HepG2 (cell line): ENCODE measurements at regions not wholly inside any gene's neighbourhood (a gene's known extent, or its start where the extent isn't known, plus 50 kb on each side); places are given as distances from the start of the nearest gene placed in this dataset.

Experiments
- ATAC-seq: fragments of 200-7000 bp; cut with Tn5 transposase; 3 replicates; pipeline ENCODE4 v1.9.1; 2020; ENCODE audit warnings: mild to moderate bottlenecking, moderate library complexity
- BruUV-seq: library from RNA; stranded (reverse); fragments of 400-500 nt; replicated peaks from 2 replicates; lab custom pipeline; 2021; lab: Mats Ljungman, UMichigan
- CTCF ChIA-PET: fragments of 300-600 bp; formaldehyde crosslinking; extraction: SDS; loops from one replicate; lab custom pipeline; 2021; ENCODE audit warnings: low total read pairs, inconsistent platforms, low intra/inter-chr PET ratio; lab: Yijun Ruan, JAX
- POLR2A ChIA-PET: fragments of 350-600 bp; sonication (Branson Sonifier 250); formaldehyde crosslinking; loops from one replicate; lab custom pipeline; 2020; ENCODE audit warnings: antibody characterized with exemption, inconsistent platforms; lab: Yijun Ruan, JAX
- DNase-seq: peaks from one replicate; pipeline ENCODE4 v3.0.0-alpha.2; 2015; ENCODE audit warnings: low spot score
- FAIRE-seq: peaks from 3 replicates; lab custom pipeline; 2011; peaks lifted over from hg19 to GRCh38; lab: Jason Lieb, UNC
- H2AFZ ChIP-seq: one replicate; pipeline ENCODE4 v1.6.1; 2011; ENCODE audit warnings: low read length, inconsistent platforms
- H3K27ac ChIP-seq: fragments of 300-600 bp; 3 replicates; pipeline ENCODE4 v1.8.0; 2011; ENCODE audit warnings: mixed run types, mild to moderate bottlenecking, mixed read lengths, low read length, inconsistent platforms; ENCODE audit not compliant: insufficient read depth; ENCODE audit errors: extremely low read length
- H3K27me3 ChIP-seq, 2 experiments: fragments of 200-600 bp in 1 of 2; 2 replicates in 1 of 2; 3 replicates in 1 of 2; pipeline versions ENCODE4 v1.6.0 to v1.8.0; 2011; ENCODE audit warnings: low read length in 2 of 2, mild to moderate bottlenecking in 2 of 2, moderate library complexity in 2 of 2, inconsistent platforms in 1 of 2; ENCODE audit not compliant: insufficient read depth in 2 of 2, control insufficient read depth in 1 of 2
- H3K36me3 ChIP-seq, 2 experiments: fragments of 200-600 bp in 1 of 2; replicated peaks in 1 of 2; 2 replicates in 1 of 2; 3 replicates in 1 of 2; pipeline versions ENCODE4 v1.5.1 to v1.8.0; 2011; ENCODE audit warnings: low read length in 2 of 2, inconsistent platforms in 1 of 2; ENCODE audit not compliant: insufficient read depth in 2 of 2, control insufficient read depth in 1 of 2
- H3K4me1 ChIP-seq: 2 replicates; pipeline ENCODE4 v1.5.1; 2012; ENCODE audit warnings: low read length, inconsistent platforms; ENCODE audit not compliant: insufficient read depth
- H3K4me2 ChIP-seq: 2 replicates; pipeline ENCODE4 v1.6.0; 2011; ENCODE audit warnings: low read depth, low read length, inconsistent platforms
- H3K4me3 ChIP-seq, 3 experiments: fragments of 200-600 bp in 1 of 3; sonication (generic), shearing (Covaris generic) in 1 of 3; replicated peaks in 1 of 3; 2 replicates each; pipeline ENCODE4 v1.5.1; 2011 to 2016; ENCODE audit warnings: low read length in 3 of 3, inconsistent platforms in 2 of 3, low read depth in 2 of 3, mild to moderate bottlenecking in 2 of 3, control low read depth in 1 of 3, mixed read lengths in 1 of 3; ENCODE audit not compliant: insufficient read depth in 1 of 3
- H3K79me2 ChIP-seq: one replicate; pipeline ENCODE4 v1.6.1; 2011; ENCODE audit warnings: low read length, inconsistent platforms; ENCODE audit not compliant: insufficient read depth
- H3K9ac ChIP-seq: 2 replicates; pipeline ENCODE4 v1.6.0; 2011; ENCODE audit warnings: mild to moderate bottlenecking, low read depth, low read length, inconsistent platforms; ENCODE audit not compliant: insufficient read depth
- H3K9me3 ChIP-seq: 2 replicates; pipeline ENCODE4 v1.5.1; 2012; ENCODE audit warnings: mild to moderate bottlenecking, low read length
- H4K20me1 ChIP-seq: 2 replicates; pipeline ENCODE4 v1.6.0; 2011; ENCODE audit warnings: inconsistent platforms, mild to moderate bottlenecking, low read length, moderate library complexity; ENCODE audit not compliant: insufficient read depth
- JUND ChIP-seq: sonication (generic); formaldehyde crosslinking; IDR thresholded peaks from 2 replicates; pipeline ENCODE4 v1.8.0; 2022; ENCODE audit warnings: mild to moderate bottlenecking, missing genetic modification reagents
- KDM2A ChIP-seq: sonication (generic); formaldehyde crosslinking; IDR thresholded peaks from 2 replicates; pipeline ENCODE4 v1.4.0; 2020; ENCODE audit warnings: low read depth, missing genetic modification reagents, borderline replicate concordance
- KLF6 ChIP-seq: IDR thresholded peaks from 2 replicates; pipeline ENCODE4 v1.8.0; 2016; ENCODE audit warnings: missing biosample characterization, missing genetic modification reagents
- NFYC ChIP-seq: IDR thresholded peaks from 2 replicates; pipeline ENCODE4 v1.6.1; 2016; ENCODE audit warnings: missing genetic modification reagents, missing compliant biosample characterization
- U2AF1 ChIP-seq: fragments of 200-400 bp; formaldehyde crosslinking; optimal IDR thresholded peaks from 2 replicates; pipeline ENCODE3; 2017; ENCODE audit warnings: mild to moderate bottlenecking, low read depth, low read length
- ZBTB26 ChIP-seq: IDR thresholded peaks from 2 replicates; pipeline ENCODE4 v1.6.1; 2016; ENCODE audit warnings: missing compliant biosample characterization, missing genetic modification reagents, borderline replicate concordance
- ZNF205 ChIP-seq: IDR thresholded peaks from 2 replicates; pipeline ENCODE4 v1.6.1; 2018; ENCODE audit warnings: missing biosample characterization, missing genetic modification reagents
- WGBS: methylation state at CpG from one replicate; pipeline ENCODE4 v1.1.6; 2017; ENCODE audit warnings: low lambda C conversion rate; 5-methylcytosine and 5-hydroxymethylcytosine counted together
- in situ Hi-C: cut with HindIII; loops from 2 replicates; pipeline ENCODE4 v1.10.0; 2017; ENCODE audit warnings: low pct_unique_long_range_greater_than_20kb; ENCODE audit not compliant: extremely low pct_ligation_motif_present
- intact Hi-C: fragments of 100-400 bp; cut with micrococcal nuclease; formaldehyde crosslinking; loops from one replicate; pipeline ENCODE4 v1.10.0; 2022; ENCODE audit not compliant: unreplicated experiment
- TF ChIP-seq, protein P1 (sequence below): sonication (generic); formaldehyde crosslinking; IDR thresholded peaks from 2 replicates; pipeline ENCODE4 v1.5.0; 2020; ENCODE audit warnings: mild to moderate bottlenecking, missing genetic modification reagents, borderline replicate concordance
- TF ChIP-seq, protein P2 (sequence below): sonication (generic); formaldehyde crosslinking; IDR thresholded peaks from 2 replicates; pipeline ENCODE4 v1.4.0; 2020; ENCODE audit warnings: missing genetic modification reagents

DNA sequence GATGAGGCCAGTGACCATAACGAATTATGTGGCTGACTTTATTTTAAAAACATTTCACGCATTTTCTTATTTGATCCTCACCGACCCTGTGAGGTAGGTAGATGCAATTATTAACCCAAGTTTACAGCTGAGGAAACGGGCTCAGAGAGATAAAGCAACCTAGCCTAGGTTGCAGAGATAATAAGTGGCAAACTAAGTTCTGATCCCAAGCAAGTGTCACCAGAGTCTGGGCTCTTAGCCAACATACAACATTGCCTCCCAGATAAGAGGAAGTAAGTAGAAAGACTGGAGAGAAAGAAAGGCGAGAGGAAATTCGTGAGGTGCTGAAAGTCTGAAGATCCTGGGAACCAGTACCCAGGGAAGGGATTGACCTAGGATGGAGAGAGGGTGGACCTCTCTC, 77.4 kb upstream of the GPR50 start:
- no TSS peak for BruUV-seq
- ATAC-seq (no peak), DNase-seq (no peak)
- no peak overlapping the region for H3K4me2 ChIP-seq
- TF ChIP-seq, protein P1, sequence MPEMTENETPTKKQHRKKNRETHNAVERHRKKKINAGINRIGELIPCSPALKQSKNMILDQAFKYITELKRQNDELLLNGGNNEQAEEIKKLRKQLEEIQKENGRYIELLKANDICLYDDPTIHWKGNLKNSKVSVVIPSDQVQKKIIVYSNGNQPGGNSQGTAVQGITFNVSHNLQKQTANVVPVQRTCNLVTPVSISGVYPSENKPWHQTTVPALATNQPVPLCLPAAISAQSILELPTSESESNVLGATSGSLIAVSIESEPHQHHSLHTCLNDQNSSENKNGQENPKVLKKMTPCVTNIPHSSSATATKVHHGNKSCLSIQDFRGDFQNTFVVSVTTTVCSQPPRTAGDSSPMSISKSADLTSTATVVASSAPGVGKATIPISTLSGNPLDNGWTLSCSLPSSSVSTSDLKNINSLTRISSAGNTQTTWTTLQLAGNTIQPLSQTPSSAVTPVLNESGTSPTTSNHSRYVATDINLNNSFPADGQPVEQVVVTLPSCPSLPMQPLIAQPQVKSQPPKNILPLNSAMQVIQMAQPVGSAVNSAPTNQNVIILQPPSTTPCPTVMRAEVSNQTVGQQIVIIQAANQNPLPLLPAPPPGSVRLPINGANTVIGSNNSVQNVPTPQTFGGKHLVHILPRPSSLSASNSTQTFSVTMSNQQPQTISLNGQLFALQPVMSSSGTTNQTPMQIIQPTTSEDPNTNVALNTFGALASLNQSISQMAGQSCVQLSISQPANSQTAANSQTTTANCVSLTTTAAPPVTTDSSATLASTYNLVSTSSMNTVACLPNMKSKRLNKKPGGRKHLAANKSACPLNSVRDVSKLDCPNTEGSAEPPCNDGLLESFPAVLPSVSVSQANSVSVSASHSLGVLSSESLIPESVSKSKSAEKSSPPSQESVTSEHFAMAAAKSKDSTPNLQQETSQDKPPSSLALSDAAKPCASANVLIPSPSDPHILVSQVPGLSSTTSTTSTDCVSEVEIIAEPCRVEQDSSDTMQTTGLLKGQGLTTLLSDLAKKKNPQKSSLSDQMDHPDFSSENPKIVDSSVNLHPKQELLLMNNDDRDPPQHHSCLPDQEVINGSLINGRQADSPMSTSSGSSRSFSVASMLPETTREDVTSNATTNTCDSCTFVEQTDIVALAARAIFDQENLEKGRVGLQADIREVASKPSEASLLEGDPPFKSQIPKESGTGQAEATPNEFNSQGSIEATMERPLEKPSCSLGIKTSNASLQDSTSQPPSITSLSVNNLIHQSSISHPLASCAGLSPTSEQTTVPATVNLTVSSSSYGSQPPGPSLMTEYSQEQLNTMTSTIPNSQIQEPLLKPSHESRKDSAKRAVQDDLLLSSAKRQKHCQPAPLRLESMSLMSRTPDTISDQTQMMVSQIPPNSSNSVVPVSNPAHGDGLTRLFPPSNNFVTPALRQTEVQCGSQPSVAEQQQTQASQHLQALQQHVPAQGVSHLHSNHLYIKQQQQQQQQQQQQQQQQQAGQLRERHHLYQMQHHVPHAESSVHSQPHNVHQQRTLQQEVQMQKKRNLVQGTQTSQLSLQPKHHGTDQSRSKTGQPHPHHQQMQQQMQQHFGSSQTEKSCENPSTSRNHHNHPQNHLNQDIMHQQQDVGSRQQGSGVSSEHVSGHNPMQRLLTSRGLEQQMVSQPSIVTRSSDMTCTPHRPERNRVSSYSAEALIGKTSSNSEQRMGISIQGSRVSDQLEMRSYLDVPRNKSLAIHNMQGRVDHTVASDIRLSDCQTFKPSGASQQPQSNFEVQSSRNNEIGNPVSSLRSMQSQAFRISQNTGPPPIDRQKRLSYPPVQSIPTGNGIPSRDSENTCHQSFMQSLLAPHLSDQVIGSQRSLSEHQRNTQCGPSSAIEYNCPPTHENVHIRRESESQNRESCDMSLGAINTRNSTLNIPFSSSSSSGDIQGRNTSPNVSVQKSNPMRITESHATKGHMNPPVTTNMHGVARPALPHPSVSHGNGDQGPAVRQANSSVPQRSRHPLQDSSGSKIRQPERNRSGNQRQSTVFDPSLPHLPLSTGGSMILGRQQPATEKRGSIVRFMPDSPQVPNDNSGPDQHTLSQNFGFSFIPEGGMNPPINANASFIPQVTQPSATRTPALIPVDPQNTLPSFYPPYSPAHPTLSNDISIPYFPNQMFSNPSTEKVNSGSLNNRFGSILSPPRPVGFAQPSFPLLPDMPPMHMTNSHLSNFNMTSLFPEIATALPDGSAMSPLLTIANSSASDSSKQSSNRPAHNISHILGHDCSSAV (CRISPR knock-in tag) = no peak
- no peak for TF ChIP-seq U2AF1
- no peak for TF ChIP-seq NFYC (CRISPR knock-in tag)
- TF ChIP-seq KDM2A = no peak
- TF ChIP-seq, protein P2, sequence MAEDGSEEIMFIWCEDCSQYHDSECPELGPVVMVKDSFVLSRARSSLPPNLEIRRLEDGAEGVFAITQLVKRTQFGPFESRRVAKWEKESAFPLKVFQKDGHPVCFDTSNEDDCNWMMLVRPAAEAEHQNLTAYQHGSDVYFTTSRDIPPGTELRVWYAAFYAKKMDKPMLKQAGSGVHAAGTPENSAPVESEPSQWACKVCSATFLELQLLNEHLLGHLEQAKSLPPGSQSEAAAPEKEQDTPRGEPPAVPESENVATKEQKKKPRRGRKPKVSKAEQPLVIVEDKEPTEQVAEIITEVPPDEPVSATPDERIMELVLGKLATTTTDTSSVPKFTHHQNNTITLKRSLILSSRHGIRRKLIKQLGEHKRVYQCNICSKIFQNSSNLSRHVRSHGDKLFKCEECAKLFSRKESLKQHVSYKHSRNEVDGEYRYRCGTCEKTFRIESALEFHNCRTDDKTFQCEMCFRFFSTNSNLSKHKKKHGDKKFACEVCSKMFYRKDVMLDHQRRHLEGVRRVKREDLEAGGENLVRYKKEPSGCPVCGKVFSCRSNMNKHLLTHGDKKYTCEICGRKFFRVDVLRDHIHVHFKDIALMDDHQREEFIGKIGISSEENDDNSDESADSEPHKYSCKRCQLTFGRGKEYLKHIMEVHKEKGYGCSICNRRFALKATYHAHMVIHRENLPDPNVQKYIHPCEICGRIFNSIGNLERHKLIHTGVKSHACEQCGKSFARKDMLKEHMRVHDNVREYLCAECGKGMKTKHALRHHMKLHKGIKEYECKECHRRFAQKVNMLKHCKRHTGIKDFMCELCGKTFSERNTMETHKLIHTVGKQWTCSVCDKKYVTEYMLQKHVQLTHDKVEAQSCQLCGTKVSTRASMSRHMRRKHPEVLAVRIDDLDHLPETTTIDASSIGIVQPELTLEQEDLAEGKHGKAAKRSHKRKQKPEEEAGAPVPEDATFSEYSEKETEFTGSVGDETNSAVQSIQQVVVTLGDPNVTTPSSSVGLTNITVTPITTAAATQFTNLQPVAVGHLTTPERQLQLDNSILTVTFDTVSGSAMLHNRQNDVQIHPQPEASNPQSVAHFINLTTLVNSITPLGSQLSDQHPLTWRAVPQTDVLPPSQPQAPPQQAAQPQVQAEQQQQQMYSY (CRISPR knock-in tag) = no peak
- no peak for TF ChIP-seq KLF6 (CRISPR knock-in tag)
- no peak for TF ChIP-seq JUND
- TF ChIP-seq ZBTB26 (CRISPR knock-in tag) = no peak
- no peak for TF ChIP-seq ZNF205
- TF ChIP-seq, all 625 proteins: peak for 0
- no peak overlapping the region for H2AFZ ChIP-seq
- POLR2A ChIA-PET = no interaction called here
- H3K36me3 ChIP-seq = no peaks in the 10 kb centered on the region
- no peaks in the 10 kb centered on the region for H3K9me3 ChIP-seq
- H3K4me3 ChIP-seq = no peak overlapping the region
- H3K79me2 ChIP-seq = no peaks in the 10 kb centered on the region
- FAIRE-seq = no peak
- no peak overlapping the region for H3K9ac ChIP-seq
- intact Hi-C loops (no loop called here), in situ Hi-C loops (no loop called here)
- H3K4me1 ChIP-seq = no peaks in the 10 kb centered on the region
- H3K27me3 ChIP-seq = no peaks in the 10 kb centered on the region; a peak in 1 of 5 replicates
- CTCF ChIA-PET = no interaction called here
- H3K27ac ChIP-seq = no peak overlapping the region
- 13% methylated on average over 6 of the region's 6 CpGs for WGBS
- H4K20me1 ChIP-seq = no peaks in the 10 kb centered on the region
